Adrenal gland (tissue), 9 donors: ENCODE measurements at regions not wholly inside any gene's neighbourhood (a gene's known extent, or its start where the extent isn't known, plus 50 kb on each side); places are given as distances from the start of the nearest gene placed in this dataset.

Source experiments
- DNase-seq, 7 donors: peaks; one replicate each; pipeline ENCODE4 v3.0.0-alpha.2; 2019 to 2020
- H3K27ac ChIP-seq, 5 donors: fragments of 200-600 bp; sonication (generic) in 4 of 5; 1 replicate in 3 of 5; 2 replicates in 2 of 5; pipeline versions ENCODE4 v1.5.1 to v1.8.0; 2016 to 2020; ENCODE audit warnings: mild to moderate bottlenecking in 1 of 5
- H3K27me3 ChIP-seq: fragments of 200-600 bp; 2 replicates; pipeline ENCODE4 v1.8.0; 2021
- H3K36me3 ChIP-seq, 2 donors: fragments of 200-600 bp; replicated peaks in 1 of 2; 1 replicate in 1 of 2; 2 replicates in 1 of 2; pipeline versions ENCODE4 v1.5.1 to v1.8.0; 2018 to 2022
- H3K4me1 ChIP-seq, 2 donors: fragments of 200-600 bp; replicated peaks in 1 of 2; 1 replicate in 1 of 2; 2 replicates in 1 of 2; pipeline versions ENCODE4 v1.5.1 to v1.8.0; 2018 to 2021
- H3K4me3 ChIP-seq, 4 donors: fragments of 200-600 bp; sonication (generic) in 3 of 4; one replicate each; pipeline ENCODE4 v1.5.1; 2016 to 2018
- H3K9me3 ChIP-seq, 3 donors: fragments of 200-600 bp; sonication (generic) in 1 of 3; replicated peaks in 1 of 3; 1 replicate in 2 of 3; 2 replicates in 1 of 3; pipeline versions ENCODE4 v1.5.1 to v1.8.0; 2016 to 2021
- CTCF ChIP-seq, 6 experiments: fragments of 450-650 bp in 4 of 6; fragments of 200-600 bp in 2 of 6; sonication (generic) in 1 of 6; IDR thresholded peaks; 1 replicate in 5 of 6; 2 replicates in 1 of 6; pipeline versions ENCODE4 v1.5.1 to v1.8.0; 2016 to 2021; ENCODE audit warnings: antibody characterized with exemption in 6 of 6, mild to moderate bottlenecking in 2 of 6, moderate library complexity in 1 of 6
- POLR2A ChIP-seq, 2 donors: fragments of 450-650 bp; IDR thresholded peaks; one replicate each; pipeline ENCODE4 v1.6.1; 2017; ENCODE audit warnings: antibody characterized with exemption in 2 of 2, mild to moderate bottlenecking in 2 of 2, moderate library complexity in 1 of 2
- WGBS, 4 donors: extraction: QIAGEN DNeasy Blood & Tissue Kit in 2 of 4; methylation state at CpG; one replicate each; pipeline versions ENCODE4 v1.1.5 to v1.1.7; 2013 to 2017; 5-methylcytosine and 5-hydroxymethylcytosine counted together
- intact Hi-C, 2 donors: fragments of 100-400 bp; cut with DNase I; formaldehyde crosslinking; loops; one replicate each; pipeline versions ENCODE4 v1.14.1 to v1.15.0; 2022 to 2023
- donor health status: healthy with polysubstance abuse.
- donor health status: Bipolar disorder and iron deficiency.
- donor health status: DM: yes; HTN: yes; CAD: no.
- donor health status: DM: no; HTN: no; CAD: no.
- donor health status: DM: no; HTN: no; CAD: no.

- Histone ChIP-seq H3K9me3 (no peaks in the 10 kb centered on the region), H3K27ac (no peak overlapping the region), H3K4me1 (no peaks in the 10 kb centered on the region), H3K27me3 (no peaks in the 10 kb centered on the region), H3K4me3 (no peak overlapping the region), H3K36me3 (no peaks in the 10 kb centered on the region)
- WGBS, 4 donors: 82 to 92% (median 88%) methylated on average over 4 of the region's 4 CpGs
- intact Hi-C loops: no loop called here
- DNase-seq: no peak
- no peak for TF ChIP-seq CTCF (IDR thresholded peaks at IDR 0.05)
- no peak for TF ChIP-seq POLR2A (IDR thresholded peaks at IDR 0.05)
These were observed 142.9 kb downstream of the SPTSSA start for GRCh38 chr14:34319140-34319539.

- Histone ChIP-seq H3K9me3 (no peaks in the 10 kb centered on the region), H3K27ac (no peak overlapping the region), H3K4me3 (no peak overlapping the region), H3K4me1 (no peaks in the 10 kb centered on the region), H3K27me3 (no peaks in the 10 kb centered on the region), H3K36me3 (no peaks in the 10 kb centered on the region)
- TF ChIP-seq CTCF (IDR thresholded peaks at IDR 0.05) (no peak), POLR2A (IDR thresholded peaks at IDR 0.05) (no peak)
- intact Hi-C loops: no loop called here
- WGBS, 4 donors: 67 to 86% (median 82%) methylated on average over 2 of the region's 2 CpGs
- DNase-seq: no peak
These were observed 144.0 kb downstream of the SPTSSA start for GRCh38 chr14:34318014-34318413.

- Histone ChIP-seq H3K4me3 (no peak overlapping the region), H3K27me3 (no peaks in the 10 kb centered on the region), H3K9me3 (no peaks in the 10 kb centered on the region), H3K36me3 (no peaks in the 10 kb centered on the region), H3K27ac (no peak overlapping the region), H3K4me1 (no peaks in the 10 kb centered on the region)
- intact Hi-C loops: no loop called here
- DNase-seq: no peak
- 67 to 81% (median 71%) methylated on average over 1 of the region's 1 CpG for WGBS, 4 donors
- TF ChIP-seq POLR2A (IDR thresholded peaks at IDR 0.05) (no peak), CTCF (IDR thresholded peaks at IDR 0.05) (no peak)
These were observed 151.3 kb downstream of the SPTSSA start for GRCh38 chr14:34310724-34311123.

GRCh38 chr14:34303811-34304210 lies 158.2 kb downstream of the SPTSSA start:
- Histone ChIP-seq H3K4me3 (no peak overlapping the region), H3K9me3 (no peaks in the 10 kb centered on the region), H3K27me3 (no peaks in the 10 kb centered on the region), H3K27ac (no peak overlapping the region), H3K4me1 (no peaks in the 10 kb centered on the region), H3K36me3 (no peaks in the 10 kb centered on the region)
- TF ChIP-seq CTCF (IDR thresholded peaks at IDR 0.05) (no peak), POLR2A (IDR thresholded peaks at IDR 0.05) (no peak)
- intact Hi-C loops: loop anchor here in 1 of 2 donors (10.0 kb wide), 1 partner anchor 459 kb away; no protein-coding TSS in a partner anchor
- no peak for DNase-seq
- 76 to 83% (median 81%) methylated on average over 2 of the region's 2 CpGs for WGBS, 4 donors
